ENCODE measurements at regions not wholly inside any gene's neighbourhood (a gene's known extent, or its start where the extent isn't known, plus 50 kb on each side); places are given as distances from the start of the nearest gene placed in this dataset.

DNA sequence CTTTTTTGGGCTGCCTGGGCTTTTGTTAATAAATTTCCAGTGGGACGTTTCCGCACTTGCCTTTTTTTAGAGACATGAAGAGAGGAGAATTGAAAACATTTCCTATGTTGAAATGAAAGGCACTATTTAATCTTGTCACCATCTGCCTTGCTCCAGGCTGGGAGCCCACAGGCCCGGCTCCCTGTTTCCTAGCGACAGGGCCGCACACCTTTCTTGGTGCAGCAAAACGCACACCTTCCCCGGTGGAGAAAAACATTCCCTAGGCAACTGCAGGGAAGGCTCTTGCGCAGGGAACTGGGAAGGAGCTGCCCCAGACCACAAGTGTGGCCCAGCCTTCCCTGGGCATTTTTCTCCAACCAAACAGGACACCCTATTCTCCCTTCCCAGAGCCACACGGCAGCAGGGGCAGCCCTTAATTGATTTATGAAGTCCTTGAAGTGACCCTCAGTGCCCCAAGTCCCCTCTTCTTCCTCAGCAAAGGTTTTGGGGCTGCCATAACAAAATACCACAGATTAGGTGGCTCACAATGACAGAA is 79.3 kb upstream of the KCNK12 start:
- DNase-seq (ENCODE audit: low read depth in 1 of 2, low spot score in 2 of 2) (no peak), FAIRE-seq (no peak)
- no peak overlapping the region for H2AK5ac ChIP-seq (ENCODE audit: low read depth, low read length)
- H4K20me1 ChIP-seq (replicated peaks in 1 of 2; ENCODE audit: control insufficient read depth in 1 of 2, insufficient read depth in 2 of 2, low read length in 2 of 2), result no peaks in the 10 kb centered on the region
- no peak overlapping the region for H3K27ac ChIP-seq (ENCODE audit: low read depth, low read length)
- peaks cover 0 to 6% of the 10 kb centered on the region in 2 experiments; a peak in 1 of 4 replicates for H3K9me3 ChIP-seq (ENCODE audit: insufficient read depth in 2 of 2, low read depth in 1 of 2, low read length in 1 of 2)
- no peak overlapping the region for H2BK5ac ChIP-seq (ENCODE audit: low read depth, low read length)
- H3K4ac ChIP-seq (replicated peaks; ENCODE audit: insufficient read length, low read depth, low read length), result no peak overlapping the region
- CTCF ChIA-PET (ENCODE audit: partially characterized antibody), result interaction anchor here (0.6 to 1.9 kb wide), 6 partner anchors 17 to 213 kb away, joined by 3 to 5 read pairs (median 4); no protein-coding TSS in a partner anchor
- H4K8ac ChIP-seq (ENCODE audit: extremely low read depth, insufficient read depth, low read length), result no peak overlapping the region
- no peak overlapping the region for H3K4me3 ChIP-seq (ENCODE audit: extremely low read depth in 1 of 4, insufficient read depth in 2 of 4, low read depth in 3 of 4, low read length in 4 of 4)
- H3K4me2 ChIP-seq (ENCODE audit: insufficient read depth in 1 of 2, low read depth in 2 of 2, low read length in 2 of 2), result no peak overlapping the region
- H3K27me3 ChIP-seq (replicated peaks in 1 of 4; ENCODE audit: control insufficient read depth in 3 of 4, extremely low read depth in 1 of 4, insufficient read depth in 3 of 4, low read length in 3 of 4), result no peaks in the 10 kb centered on the region; a peak in 1 of 7 replicates
- POLR2A ChIA-PET (ENCODE audit: partially characterized antibody), result interaction anchor here (1.3 kb wide), 1 partner anchor 9 kb away, joined by 3 read pairs; no protein-coding TSS in a partner anchor
- H3K36me3 ChIP-seq (ENCODE audit: control insufficient read depth in 2 of 4, insufficient read depth in 4 of 4, low read length in 3 of 4), result no peaks in the 10 kb centered on the region
- H3K56ac ChIP-seq (replicated peaks; ENCODE audit: insufficient read length, low read depth, low read length), result no peak overlapping the region
- H3K79me2 ChIP-seq (ENCODE audit: control insufficient read depth in 1 of 2, insufficient read depth in 2 of 2, low read length in 2 of 2), result no peaks in the 10 kb centered on the region
- H3K4me1 ChIP-seq (replicated peaks in 1 of 4; ENCODE audit: control insufficient read depth in 3 of 4, insufficient read depth in 4 of 4, low read length in 3 of 4), result peaks cover 6 to 12% (median 11%) of the 10 kb centered on the region in 4 experiments; a peak in 6 of 7 replicates
- no peak overlapping the region for H2BK12ac ChIP-seq (ENCODE audit: low read depth, low read length)
- H3K79me1 ChIP-seq (ENCODE audit: low read depth, low read length), result no peaks in the 10 kb centered on the region
- H2BK120ac ChIP-seq (replicated peaks; ENCODE audit: low read depth, low read length), result no peak overlapping the region
- H4K5ac ChIP-seq (ENCODE audit: insufficient read length, low read depth, low read length), result no peak overlapping the region
- no peak overlapping the region for H3K18ac ChIP-seq (ENCODE audit: extremely low read depth, low read length)
- no peak overlapping the region for H2AFZ ChIP-seq (ENCODE audit: low read length)
- no peak overlapping the region for H4K91ac ChIP-seq (replicated peaks; ENCODE audit: insufficient read length, low read length)
- TF ChIP-seq CBX5 (IDR thresholded peaks at IDR 0.05; ENCODE audit: low read depth, low read length) (no peak), RXRA (IDR thresholded peaks at IDR 0.05; ENCODE audit: insufficient read depth, low read depth, low read length) (no peak)
- TF ChIP-seq, protein P1, sequence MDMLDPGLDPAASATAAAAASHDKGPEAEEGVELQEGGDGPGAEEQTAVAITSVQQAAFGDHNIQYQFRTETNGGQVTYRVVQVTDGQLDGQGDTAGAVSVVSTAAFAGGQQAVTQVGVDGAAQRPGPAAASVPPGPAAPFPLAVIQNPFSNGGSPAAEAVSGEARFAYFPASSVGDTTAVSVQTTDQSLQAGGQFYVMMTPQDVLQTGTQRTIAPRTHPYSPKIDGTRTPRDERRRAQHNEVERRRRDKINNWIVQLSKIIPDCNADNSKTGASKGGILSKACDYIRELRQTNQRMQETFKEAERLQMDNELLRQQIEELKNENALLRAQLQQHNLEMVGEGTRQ (IDR thresholded peaks at IDR 0.05; ENCODE audit: low read length), result no peak
- H2BK15ac ChIP-seq (ENCODE audit: low read length), result no peak overlapping the region
- no peak overlapping the region for H2BK20ac ChIP-seq (ENCODE audit: low read length)
- WGBS, 2 experiments (ENCODE audit: extremely low coverage in 1 of 2, insufficient coverage in 1 of 2, insufficient read length in 1 of 2, insufficient replicate concordance in 2 of 2, low coverage in 1 of 2, low lambda C conversion rate in 2 of 2, missing lambda C conversion rate in 1 of 2), result 91% methylated on average over 9 of the region's 9 CpGs; no CpG with 5 or more reads in 1 of the 2 experiments
- H3K14ac ChIP-seq (ENCODE audit: insufficient read length), result no peak overlapping the region
- no peaks in the 10 kb centered on the region for H3K23me2 ChIP-seq (ENCODE audit: low read depth, low read length)
- no peak overlapping the region for H3K23ac ChIP-seq (ENCODE audit: insufficient read length)
- H3K9ac ChIP-seq (replicated peaks in 1 of 4; ENCODE audit: extremely low read depth in 1 of 4, low read depth in 3 of 4, low read length in 3 of 4), result no peak overlapping the region

Data from H1 (cell line).